Nephron progenitor cell (in vitro differentiated cells): ENCODE measurements at regions not wholly inside any gene's neighbourhood (a gene's known extent, or its start where the extent isn't known, plus 50 kb on each side); places are given as distances from the start of the nearest gene placed in this dataset.

Experiments used
- DNase-seq: peaks from one replicate; pipeline ENCODE4 v3.0.0; 2021
- H3K27ac Mint-ChIP-seq: 2 replicates; pipeline ENCODE4 v1.8.0; 2021; ENCODE audit warnings: mild to moderate bottlenecking, moderate library complexity, mixed read lengths
- H3K27me3 Mint-ChIP-seq: 2 replicates; pipeline ENCODE4 v1.8.0; 2021; ENCODE audit warnings: mild to moderate bottlenecking, low read depth, mixed read lengths; ENCODE audit not compliant: poor library complexity
- H3K36me3 Mint-ChIP-seq: 2 replicates; pipeline ENCODE4 v1.8.0; 2021; ENCODE audit warnings: low read depth, mixed read lengths
- H3K4me1 Mint-ChIP-seq: 2 replicates; pipeline ENCODE4 v1.8.0; 2021; ENCODE audit warnings: mixed read lengths
- H3K4me3 Mint-ChIP-seq: 2 replicates; pipeline ENCODE4 v1.8.0; 2021; ENCODE audit warnings: mild to moderate bottlenecking, moderate library complexity, mixed read lengths
- H3K9me3 Mint-ChIP-seq: 2 replicates; pipeline ENCODE4 v1.8.0; 2021; ENCODE audit warnings: mild to moderate bottlenecking, moderate library complexity, mixed read lengths
- CTCF ChIP-seq: fragments of 200-600 bp; sonication (generic); IDR thresholded peaks from 2 replicates; pipeline ENCODE4 v1.5.0; 2021; ENCODE audit warnings: antibody characterized with exemption

GRCh38 chr2:200084036-200084435 is 128.7 kb downstream of the MAIP1 start:
- Mint-ChIP-seq H3K9me3 (peaks cover 4% of the 10 kb centered on the region), H3K27me3 (peaks cover 10% of the 10 kb centered on the region), H3K4me1 (peaks cover 51% of the 10 kb centered on the region), H3K4me3 (no peak overlapping the region), H3K36me3 (no peaks in the 10 kb centered on the region), H3K27ac (no peak overlapping the region)
- TF ChIP-seq CTCF, result no peak
- DNase-seq, result no peak

GRCh38 chr2:200086911-200087310 is 131.5 kb downstream of the MAIP1 start:
- Mint-ChIP-seq H3K27ac (peak overlapping the region; percentile 2), H3K4me3 (no peak overlapping the region), H3K4me1 (peaks cover 48% of the 10 kb centered on the region), H3K27me3 (no peaks in the 10 kb centered on the region), H3K36me3 (no peaks in the 10 kb centered on the region), H3K9me3 (no peaks in the 10 kb centered on the region)
- TF ChIP-seq CTCF, result no peak
- no peak for DNase-seq

DNA sequence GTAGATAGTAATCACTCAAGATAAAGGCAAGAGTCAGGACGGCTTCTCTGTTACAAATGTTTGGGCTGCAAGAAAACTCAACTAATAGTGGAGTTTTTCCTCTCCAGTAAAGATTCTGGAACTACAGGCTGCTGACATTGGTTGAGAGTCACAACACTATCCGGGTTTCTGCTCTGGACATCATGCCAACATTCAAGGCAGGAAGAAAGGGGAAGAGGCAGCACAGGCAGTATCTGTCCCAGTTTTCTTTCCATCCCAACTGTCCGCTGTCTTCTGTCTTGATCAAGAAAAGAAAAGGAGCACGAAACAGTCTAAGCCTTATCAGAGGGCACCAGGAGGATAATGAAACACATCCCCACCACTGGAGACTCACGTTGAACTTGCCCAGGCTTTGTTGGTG is 132.1 kb downstream of the MAIP1 start:
- H3K4me1 Mint-ChIP-seq, result peaks cover 48% of the 10 kb centered on the region
- no peak overlapping the region for H3K4me3 Mint-ChIP-seq
- no peaks in the 10 kb centered on the region for H3K36me3 Mint-ChIP-seq
- no peaks in the 10 kb centered on the region for H3K27me3 Mint-ChIP-seq
- DNase-seq, result no peak
- H3K9me3 Mint-ChIP-seq, result no peaks in the 10 kb centered on the region
- TF ChIP-seq CTCF, result no peak
- H3K27ac Mint-ChIP-seq, result peak overlapping the region; percentile 2

GRCh38 chr2:200089040-200089755 is 133.8 kb downstream of the MAIP1 start:
- no peak for TF ChIP-seq CTCF
- Mint-ChIP-seq H3K4me1 (peaks cover 60% of the 10 kb centered on the region), H3K4me3 (no peak overlapping the region), H3K27me3 (no peaks in the 10 kb centered on the region), H3K36me3 (no peaks in the 10 kb centered on the region), H3K9me3 (no peaks in the 10 kb centered on the region), H3K27ac (peak overlapping the region; percentile 46)
- DNase-seq, result no peak

DNA sequence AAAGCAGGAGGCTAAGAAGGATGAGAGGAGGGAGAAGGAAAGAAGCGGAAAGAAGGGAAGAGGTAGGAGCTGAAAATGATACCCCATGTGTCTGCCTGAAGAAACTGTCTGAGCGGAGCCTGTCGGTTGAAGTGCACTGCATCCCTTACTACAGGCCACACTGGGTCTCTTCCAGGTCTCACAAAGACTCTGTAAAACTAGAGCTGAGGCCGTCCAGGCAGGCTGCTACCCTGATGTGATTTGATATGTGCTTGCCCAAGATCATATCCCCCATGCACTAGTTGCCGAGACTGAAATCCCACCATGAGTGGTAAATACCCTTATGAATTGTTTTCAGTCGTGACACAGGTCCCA is 134.4 kb downstream of the MAIP1 start:
- peak overlapping the region; percentile 46 for H3K27ac Mint-ChIP-seq
- no peak for TF ChIP-seq CTCF
- no peaks in the 10 kb centered on the region for H3K36me3 Mint-ChIP-seq
- no peaks in the 10 kb centered on the region for H3K27me3 Mint-ChIP-seq
- H3K4me3 Mint-ChIP-seq, result no peak overlapping the region
- no peaks in the 10 kb centered on the region for H3K9me3 Mint-ChIP-seq
- no peak for DNase-seq
- peaks cover 64% of the 10 kb centered on the region for H3K4me1 Mint-ChIP-seq

DNA sequence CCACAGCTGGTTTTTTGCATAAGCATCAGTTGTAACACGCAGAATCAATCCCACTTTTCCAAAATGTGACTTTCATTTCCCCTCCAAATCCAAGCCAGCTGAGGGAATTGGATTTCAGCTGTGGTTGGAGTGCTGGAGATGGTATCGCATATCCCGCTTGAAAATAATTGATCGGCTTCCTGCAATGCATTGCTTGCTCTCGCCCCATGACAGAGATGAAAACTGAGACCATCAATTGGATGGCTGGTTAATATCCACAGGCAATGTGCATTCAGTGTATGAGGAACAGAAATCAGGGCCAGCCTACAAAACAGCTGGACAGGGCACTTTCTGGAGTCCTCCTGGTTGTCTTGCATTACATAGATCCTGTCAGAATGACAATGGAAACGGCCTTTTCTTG is 135.3 kb downstream of the MAIP1 start:
- Mint-ChIP-seq H3K36me3 (no peaks in the 10 kb centered on the region), H3K9me3 (no peaks in the 10 kb centered on the region), H3K4me3 (no peak overlapping the region), H3K4me1 (peaks cover 73% of the 10 kb centered on the region), H3K27me3 (no peaks in the 10 kb centered on the region), H3K27ac (no peak overlapping the region)
- no peak for DNase-seq
- TF ChIP-seq CTCF, result no peak
